KMS-11 (cell line): ENCODE measurements at regions not wholly inside any gene's neighbourhood (a gene's known extent, or its start where the extent isn't known, plus 50 kb on each side); places are given as distances from the start of the nearest gene placed in this dataset.

Experiments used
- H2AFZ ChIP-seq: fragments of 200-600 bp; sonication (generic); 2 replicates; pipeline ENCODE4 v1.6.1; 2016; ENCODE audit warnings: antibody characterized with exemption, mixed run types, low read depth
- H3K27ac ChIP-seq: fragments of 200-600 bp; sonication (generic); 2 replicates; pipeline ENCODE4 v1.6.1; 2016; ENCODE audit warnings: mild to moderate bottlenecking, mixed run types
- H3K27me3 ChIP-seq: fragments of 200-600 bp; sonication (generic); 2 replicates; pipeline ENCODE4 v1.6.1; 2017; ENCODE audit warnings: mild to moderate bottlenecking, low read depth, mixed run types, moderate library complexity; ENCODE audit not compliant: insufficient read depth
- H3K36me3 ChIP-seq: fragments of 200-600 bp; sonication (generic); 2 replicates; pipeline ENCODE4 v1.6.1; 2017; ENCODE audit warnings: mild to moderate bottlenecking, mixed run types; ENCODE audit not compliant: insufficient read depth
- H3K4me1 ChIP-seq: fragments of 200-600 bp; sonication (generic); 2 replicates; pipeline ENCODE4 v1.6.1; 2016; ENCODE audit warnings: mild to moderate bottlenecking, low read depth, mixed run types; ENCODE audit not compliant: poor library complexity, severe bottlenecking
- H3K4me2 ChIP-seq: fragments of 200-600 bp; sonication (generic); 2 replicates; pipeline ENCODE4 v1.7.0; 2016; ENCODE audit warnings: mild to moderate bottlenecking, mixed run types
- H3K4me3 ChIP-seq: fragments of 200-600 bp; sonication (generic); IDR thresholded peaks from 2 replicates; pipeline ENCODE4 v1.6.1; 2017; ENCODE audit warnings: low read depth, low read length, mixed read lengths; ENCODE audit not compliant: insufficient read depth
- H3K79me2 ChIP-seq: fragments of 200-600 bp; sonication (generic); 2 replicates; pipeline ENCODE4 v1.6.1; 2016; ENCODE audit warnings: low read depth, mixed run types; ENCODE audit not compliant: insufficient read depth
- H3K9ac ChIP-seq: fragments of 200-600 bp; sonication (generic); 2 replicates; pipeline ENCODE4 v1.6.1; 2016; ENCODE audit warnings: mild to moderate bottlenecking, mixed run types
- H4K20me1 ChIP-seq: fragments of 200-600 bp; sonication (generic); 2 replicates; pipeline ENCODE4 v1.6.1; 2016; ENCODE audit warnings: mild to moderate bottlenecking, mixed run types; ENCODE audit not compliant: insufficient read depth
- TF ChIP-seq, protein P1 (sequence below): fragments of 200-600 bp; sonication (generic); conservative IDR thresholded peaks from 2 replicates; pipeline ENCODE4 v1.6.1; 2017; ENCODE audit warnings: low read depth, mild to moderate bottlenecking, antibody characterized with exemption, low read length, moderate library complexity, mixed read lengths

DNA sequence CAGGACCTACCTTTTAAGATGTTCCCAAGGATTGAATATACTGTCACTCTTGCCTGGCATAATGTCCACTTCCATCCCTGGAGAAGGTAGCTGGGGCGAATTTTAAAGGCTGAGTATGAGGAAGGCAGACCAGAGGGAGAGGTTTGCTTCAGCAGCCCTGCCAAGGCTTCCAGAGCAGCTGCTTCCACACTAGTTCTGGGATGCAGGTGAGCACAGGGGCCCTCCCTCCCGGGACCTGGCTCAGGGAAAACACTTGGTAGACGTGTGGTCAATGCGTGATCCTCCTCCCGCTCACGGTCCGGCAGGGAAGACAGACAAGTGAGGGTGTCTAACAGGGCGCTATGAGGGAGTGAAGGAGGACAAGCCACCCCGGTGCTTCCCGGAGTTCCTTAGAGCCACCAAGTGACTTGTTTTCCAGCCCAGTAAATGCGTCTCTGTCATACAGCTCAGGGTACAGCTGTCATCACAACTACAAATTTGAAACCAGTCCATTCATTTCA lies 327.6 kb downstream of the ARRDC4 start:
- H3K27ac ChIP-seq, result no peak overlapping the region
- H2AFZ ChIP-seq, result no peak overlapping the region
- H3K9ac ChIP-seq, result no peak overlapping the region
- H3K4me3 ChIP-seq, result no peak overlapping the region
- no peaks in the 10 kb centered on the region for H3K36me3 ChIP-seq
- no peaks in the 10 kb centered on the region for H3K4me1 ChIP-seq
- H3K4me2 ChIP-seq, result no peak overlapping the region
- H4K20me1 ChIP-seq, result no peaks in the 10 kb centered on the region
- TF ChIP-seq, protein P1, sequence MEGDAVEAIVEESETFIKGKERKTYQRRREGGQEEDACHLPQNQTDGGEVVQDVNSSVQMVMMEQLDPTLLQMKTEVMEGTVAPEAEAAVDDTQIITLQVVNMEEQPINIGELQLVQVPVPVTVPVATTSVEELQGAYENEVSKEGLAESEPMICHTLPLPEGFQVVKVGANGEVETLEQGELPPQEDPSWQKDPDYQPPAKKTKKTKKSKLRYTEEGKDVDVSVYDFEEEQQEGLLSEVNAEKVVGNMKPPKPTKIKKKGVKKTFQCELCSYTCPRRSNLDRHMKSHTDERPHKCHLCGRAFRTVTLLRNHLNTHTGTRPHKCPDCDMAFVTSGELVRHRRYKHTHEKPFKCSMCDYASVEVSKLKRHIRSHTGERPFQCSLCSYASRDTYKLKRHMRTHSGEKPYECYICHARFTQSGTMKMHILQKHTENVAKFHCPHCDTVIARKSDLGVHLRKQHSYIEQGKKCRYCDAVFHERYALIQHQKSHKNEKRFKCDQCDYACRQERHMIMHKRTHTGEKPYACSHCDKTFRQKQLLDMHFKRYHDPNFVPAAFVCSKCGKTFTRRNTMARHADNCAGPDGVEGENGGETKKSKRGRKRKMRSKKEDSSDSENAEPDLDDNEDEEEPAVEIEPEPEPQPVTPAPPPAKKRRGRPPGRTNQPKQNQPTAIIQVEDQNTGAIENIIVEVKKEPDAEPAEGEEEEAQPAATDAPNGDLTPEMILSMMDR, result no peak
- H3K27me3 ChIP-seq, result no peaks in the 10 kb centered on the region
- H3K79me2 ChIP-seq, result no peaks in the 10 kb centered on the region

DNA sequence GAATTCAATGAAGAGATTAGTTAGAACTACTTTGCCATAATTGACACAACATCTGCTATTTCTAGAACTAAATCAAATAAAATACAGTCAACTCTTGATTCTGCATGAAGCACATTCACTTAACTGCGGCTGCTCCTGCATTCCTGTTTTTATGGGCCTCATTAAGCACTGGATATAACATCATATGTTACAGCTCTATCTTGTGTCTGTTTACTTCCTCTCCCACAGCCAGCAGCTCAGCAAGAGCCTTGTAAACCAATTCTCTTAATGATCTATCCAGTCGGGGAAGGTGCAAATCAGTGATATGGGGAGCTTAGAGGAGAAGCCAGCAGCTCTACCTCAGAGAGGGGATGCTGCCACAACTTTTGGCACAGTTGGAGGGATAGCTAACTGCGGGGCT lies 329.2 kb downstream of the ARRDC4 start:
- H3K79me2 ChIP-seq, result no peaks in the 10 kb centered on the region
- TF ChIP-seq, protein P1, result no peak
- H3K27me3 ChIP-seq, result no peaks in the 10 kb centered on the region
- H2AFZ ChIP-seq, result no peak overlapping the region
- no peak overlapping the region for H3K9ac ChIP-seq
- H3K4me1 ChIP-seq, result no peaks in the 10 kb centered on the region
- H3K4me3 ChIP-seq, result no peak overlapping the region
- no peaks in the 10 kb centered on the region for H4K20me1 ChIP-seq
- no peak overlapping the region for H3K27ac ChIP-seq
- no peaks in the 10 kb centered on the region for H3K36me3 ChIP-seq
- H3K4me2 ChIP-seq, result no peak overlapping the region

DNA sequence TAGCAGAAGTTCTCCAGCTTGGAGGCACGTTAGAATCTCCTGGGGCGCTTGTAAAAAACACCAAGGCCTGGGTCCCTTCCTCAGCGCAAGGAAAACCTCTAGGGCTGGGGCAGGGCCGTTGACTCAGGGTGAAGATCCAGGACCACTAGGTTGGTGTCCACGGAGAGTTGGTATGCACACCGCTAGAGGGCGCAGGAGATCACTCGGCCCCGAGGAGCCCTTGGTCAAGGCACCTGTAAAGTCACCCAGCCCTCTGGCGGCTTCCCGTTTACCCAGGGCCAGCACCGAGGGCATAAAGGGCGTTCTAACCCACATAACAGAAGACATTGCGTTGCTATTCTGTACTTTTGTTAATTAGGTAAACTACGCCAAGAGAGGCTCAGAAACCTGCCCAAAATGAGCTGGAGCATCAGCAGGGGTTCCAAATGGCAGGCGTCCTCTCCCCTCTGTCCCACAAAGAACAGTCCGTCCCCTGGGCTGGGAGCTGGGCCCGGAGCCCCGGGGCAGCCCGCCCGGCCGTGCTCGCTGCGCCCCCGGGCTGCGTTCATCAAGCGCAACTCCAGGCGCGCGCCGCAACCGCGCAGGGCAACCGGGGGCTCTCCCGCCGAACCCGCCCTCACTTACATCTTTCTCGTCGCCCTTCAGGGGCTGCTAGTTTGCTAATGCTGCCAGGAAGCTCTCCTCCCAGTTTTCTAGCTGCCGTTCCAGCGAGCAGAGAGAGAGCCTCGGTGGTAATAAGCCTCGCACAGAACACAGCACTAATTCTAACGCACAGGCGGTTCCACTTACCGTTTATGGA lies 332.1 kb downstream of the ARRDC4 start:
- Histone ChIP-seq H3K27ac (no peak overlapping the region), H3K4me2 (no peak overlapping the region), H3K36me3 (no peaks in the 10 kb centered on the region), H3K4me3 (no peak overlapping the region), H4K20me1 (no peaks in the 10 kb centered on the region), H2AFZ (no peak overlapping the region), H3K4me1 (no peaks in the 10 kb centered on the region), H3K27me3 (no peaks in the 10 kb centered on the region), H3K79me2 (no peaks in the 10 kb centered on the region), H3K9ac (no peak overlapping the region)
- TF ChIP-seq, protein P1, result peak; percentile 66

DNA sequence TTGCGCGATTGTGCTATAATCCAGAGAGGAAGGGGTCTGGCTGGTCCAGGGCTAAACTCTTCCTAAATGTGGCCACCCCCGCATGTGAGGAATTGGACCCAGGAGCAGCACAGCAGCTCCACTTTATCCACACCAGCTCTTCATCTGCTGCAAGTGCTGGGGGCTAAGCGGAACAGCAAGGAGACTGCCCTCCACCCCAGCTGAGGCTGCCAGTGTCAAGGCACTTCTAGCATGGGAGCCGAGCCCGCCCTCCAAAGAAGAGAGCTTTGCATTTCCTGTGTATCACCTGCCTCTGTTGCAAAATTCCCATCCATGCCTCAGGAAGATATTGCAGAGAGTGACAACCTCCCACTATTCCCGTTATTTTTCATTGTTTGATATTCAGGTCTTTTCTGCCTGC lies 333.6 kb downstream of the ARRDC4 start:
- TF ChIP-seq, protein P1, result no peak
- H3K27me3 ChIP-seq, result no peaks in the 10 kb centered on the region
- no peaks in the 10 kb centered on the region for H3K4me1 ChIP-seq
- H2AFZ ChIP-seq, result no peak overlapping the region
- no peaks in the 10 kb centered on the region for H3K79me2 ChIP-seq
- H3K4me2 ChIP-seq, result no peak overlapping the region
- H4K20me1 ChIP-seq, result no peaks in the 10 kb centered on the region
- H3K36me3 ChIP-seq, result no peaks in the 10 kb centered on the region
- H3K27ac ChIP-seq, result no peak overlapping the region
- H3K9ac ChIP-seq, result no peak overlapping the region
- no peak overlapping the region for H3K4me3 ChIP-seq
